ENCODE measurements at regions not wholly inside any gene's neighbourhood (a gene's known extent, or its start where the extent isn't known, plus 50 kb on each side); places are given as distances from the start of the nearest gene placed in this dataset.

DNA sequence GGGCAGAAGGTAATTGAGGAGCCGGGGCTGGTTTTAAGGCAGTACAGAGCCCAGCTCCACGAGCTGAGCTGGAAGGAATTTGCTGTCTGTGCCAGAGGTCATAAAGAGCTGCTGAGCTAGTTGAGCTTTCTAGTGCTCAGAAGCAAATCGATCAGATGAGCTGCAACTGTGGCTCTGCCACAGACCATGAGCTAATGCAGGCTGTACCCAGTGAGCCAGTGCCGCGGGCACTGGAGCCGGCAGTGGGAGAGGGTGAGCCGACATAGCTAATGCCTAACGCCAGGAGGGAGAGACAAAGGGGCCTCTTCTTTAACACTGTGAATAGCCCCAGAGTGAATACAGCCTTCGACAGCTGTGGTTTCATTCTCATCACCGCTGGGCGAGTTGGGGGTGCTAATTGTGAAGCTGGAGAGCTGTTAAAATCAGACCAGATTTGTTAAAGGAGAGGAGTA lies 410.1 kb upstream of the TCF4 start:
- Mint-ChIP-seq H3K36me3 (no peaks in the 10 kb centered on the region), H3K27ac (peak overlapping the region; percentile 94), H3K4me3 (no peak overlapping the region), H3K4me1 (peaks cover 31% of the 10 kb centered on the region), H3K9me3 (no peaks in the 10 kb centered on the region), H3K27me3 (ENCODE audit: low read depth) (no peaks in the 10 kb centered on the region)
- TF ChIP-seq, protein P1, sequence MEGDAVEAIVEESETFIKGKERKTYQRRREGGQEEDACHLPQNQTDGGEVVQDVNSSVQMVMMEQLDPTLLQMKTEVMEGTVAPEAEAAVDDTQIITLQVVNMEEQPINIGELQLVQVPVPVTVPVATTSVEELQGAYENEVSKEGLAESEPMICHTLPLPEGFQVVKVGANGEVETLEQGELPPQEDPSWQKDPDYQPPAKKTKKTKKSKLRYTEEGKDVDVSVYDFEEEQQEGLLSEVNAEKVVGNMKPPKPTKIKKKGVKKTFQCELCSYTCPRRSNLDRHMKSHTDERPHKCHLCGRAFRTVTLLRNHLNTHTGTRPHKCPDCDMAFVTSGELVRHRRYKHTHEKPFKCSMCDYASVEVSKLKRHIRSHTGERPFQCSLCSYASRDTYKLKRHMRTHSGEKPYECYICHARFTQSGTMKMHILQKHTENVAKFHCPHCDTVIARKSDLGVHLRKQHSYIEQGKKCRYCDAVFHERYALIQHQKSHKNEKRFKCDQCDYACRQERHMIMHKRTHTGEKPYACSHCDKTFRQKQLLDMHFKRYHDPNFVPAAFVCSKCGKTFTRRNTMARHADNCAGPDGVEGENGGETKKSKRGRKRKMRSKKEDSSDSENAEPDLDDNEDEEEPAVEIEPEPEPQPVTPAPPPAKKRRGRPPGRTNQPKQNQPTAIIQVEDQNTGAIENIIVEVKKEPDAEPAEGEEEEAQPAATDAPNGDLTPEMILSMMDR (IDR thresholded peaks at IDR 0.05; ENCODE audit: unreplicated experiment) = no peak
- no peak for DNase-seq (ENCODE audit: low spot score in 2 of 2, unreplicated experiment in 2 of 2)

DNA sequence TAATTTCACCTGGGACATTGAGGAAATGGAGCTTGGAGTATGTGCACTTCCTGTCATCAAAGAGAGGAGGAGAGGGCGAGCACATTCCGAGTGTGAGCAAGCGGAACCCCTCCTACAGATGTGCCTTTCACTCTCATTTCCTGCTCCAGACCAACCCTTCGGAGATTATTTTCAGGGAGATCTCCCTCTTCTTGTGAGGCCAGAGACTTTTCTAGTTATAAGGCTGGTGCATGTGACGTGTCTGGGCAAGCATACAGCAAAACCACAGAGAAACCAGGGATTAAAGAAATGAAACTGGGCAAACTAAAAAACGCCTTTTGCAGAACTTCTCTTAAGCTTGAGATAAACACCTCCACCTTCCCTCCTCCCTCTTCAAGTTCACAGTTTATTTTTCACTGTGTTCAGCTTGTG lies 409.2 kb upstream of the TCF4 start:
- Mint-ChIP-seq H3K27me3 (ENCODE audit: low read depth) (no peaks in the 10 kb centered on the region), H3K9me3 (no peaks in the 10 kb centered on the region), H3K4me1 (peaks cover 31% of the 10 kb centered on the region), H3K36me3 (no peaks in the 10 kb centered on the region), H3K27ac (peak overlapping the region; percentile 8), H3K4me3 (no peak overlapping the region)
- TF ChIP-seq, protein P1 (IDR thresholded peaks at IDR 0.05; ENCODE audit: unreplicated experiment) = no peak
- no peak for DNase-seq (ENCODE audit: low spot score in 2 of 2, unreplicated experiment in 2 of 2)

DNA sequence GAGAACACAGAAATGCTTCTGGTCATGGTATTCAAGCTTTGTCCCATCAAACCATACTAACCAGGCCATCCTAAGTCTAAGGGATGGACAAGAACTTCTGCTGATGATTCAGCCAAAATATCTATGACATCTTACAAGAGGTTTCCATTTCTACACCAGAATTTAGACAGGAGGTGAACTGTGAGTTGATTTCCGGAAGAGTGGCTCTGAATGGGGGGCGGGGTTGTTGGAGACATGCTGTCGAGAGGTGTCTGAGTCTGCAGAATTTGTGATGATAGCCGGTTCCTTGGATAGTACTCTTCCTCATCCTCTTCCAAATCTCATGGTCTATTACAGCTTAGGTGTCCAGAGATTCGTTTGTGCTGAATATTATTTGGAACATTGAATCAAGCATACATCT lies 408.7 kb upstream of the TCF4 start:
- H3K27ac Mint-ChIP-seq = no peak overlapping the region
- no peaks in the 10 kb centered on the region for H3K36me3 Mint-ChIP-seq
- TF ChIP-seq, protein P1 (IDR thresholded peaks at IDR 0.05; ENCODE audit: unreplicated experiment) = no peak
- H3K9me3 Mint-ChIP-seq = no peaks in the 10 kb centered on the region
- H3K27me3 Mint-ChIP-seq (ENCODE audit: low read depth) = no peaks in the 10 kb centered on the region
- no peak overlapping the region for H3K4me3 Mint-ChIP-seq
- DNase-seq (ENCODE audit: low spot score in 2 of 2, unreplicated experiment in 2 of 2) = no peak
- peaks cover 31% of the 10 kb centered on the region for H3K4me1 Mint-ChIP-seq

DNA sequence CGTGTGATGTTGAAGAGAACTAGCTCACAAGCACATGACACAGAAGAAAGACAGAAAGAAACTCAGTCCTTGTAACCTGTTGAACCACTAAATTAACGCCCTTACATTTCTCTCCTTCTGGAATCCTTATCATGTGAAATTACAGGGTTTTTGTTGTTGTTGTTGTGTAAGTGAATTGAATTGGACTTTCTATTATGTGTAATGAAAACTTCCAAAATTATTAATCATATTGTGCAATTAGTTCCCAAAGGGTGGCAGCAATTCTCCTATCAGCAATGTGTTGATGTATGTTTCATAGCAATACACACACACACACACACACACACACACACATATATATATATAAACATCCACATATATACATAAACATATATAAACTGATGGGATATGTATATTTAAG lies 402.2 kb upstream of the TCF4 start:
- DNase-seq (ENCODE audit: low spot score in 2 of 2, unreplicated experiment in 2 of 2) = no peak
- peaks cover 20% of the 10 kb centered on the region for H3K9me3 Mint-ChIP-seq
- H3K4me3 Mint-ChIP-seq = no peak overlapping the region
- H3K27me3 Mint-ChIP-seq (ENCODE audit: low read depth) = no peaks in the 10 kb centered on the region
- no peak overlapping the region for H3K27ac Mint-ChIP-seq
- H3K36me3 Mint-ChIP-seq = peaks cover 5% of the 10 kb centered on the region
- peaks cover 4% of the 10 kb centered on the region for H3K4me1 Mint-ChIP-seq
- TF ChIP-seq, protein P1 (IDR thresholded peaks at IDR 0.05; ENCODE audit: unreplicated experiment) = no peak

DNA sequence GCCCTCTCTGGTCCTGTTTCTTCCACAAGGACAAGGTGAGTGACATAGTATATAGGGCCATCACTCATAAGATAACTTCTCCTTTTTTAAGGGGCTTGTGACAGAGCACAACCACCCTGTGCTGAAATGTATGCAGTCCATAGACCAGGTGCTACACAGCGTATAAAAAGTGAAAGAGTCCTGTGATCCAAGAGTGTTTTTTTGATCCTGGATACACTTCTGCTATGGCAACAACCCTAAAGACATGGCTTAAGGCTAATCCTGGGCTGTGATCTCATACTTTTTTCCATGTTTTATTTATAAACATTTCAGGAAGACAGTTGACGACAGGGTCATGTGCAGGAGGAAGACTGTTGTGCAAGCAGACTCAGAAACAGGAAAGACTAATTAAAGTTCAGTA lies 400.5 kb upstream of the TCF4 start:
- DNase-seq (ENCODE audit: low spot score in 2 of 2, unreplicated experiment in 2 of 2) = no peak
- H3K36me3 Mint-ChIP-seq = peaks cover 11% of the 10 kb centered on the region

More for the DNA sequence above, 400.5 kb upstream of the TCF4 start:
- H3K4me1 Mint-ChIP-seq = peaks cover 4% of the 10 kb centered on the region
- H3K9me3 Mint-ChIP-seq = peaks cover 27% of the 10 kb centered on the region
- no peaks in the 10 kb centered on the region for H3K27me3 Mint-ChIP-seq (ENCODE audit: low read depth)
- H3K27ac Mint-ChIP-seq = no peak overlapping the region
- TF ChIP-seq, protein P1 (IDR thresholded peaks at IDR 0.05; ENCODE audit: unreplicated experiment) = no peak
- no peak overlapping the region for H3K4me3 Mint-ChIP-seq
